ENCODE measurements at regions not wholly inside any gene's neighbourhood (a gene's known extent, or its start where the extent isn't known, plus 50 kb on each side); places are given as distances from the start of the nearest gene placed in this dataset.

- peaks cover 0 to 3% (median 0%) of the 10 kb centered on the region in 7 donors for H3K9me3 Mint-ChIP-seq
- H4K20me1 ChIP-seq (ENCODE audit: insufficient read depth, low read length) = no peaks in the 10 kb centered on the region
- H3K36me3 ChIP-seq (replicated peaks in 1 of 2; ENCODE audit: control insufficient read depth in 1 of 2, insufficient read depth in 2 of 2, low read length in 2 of 2) = no peaks in the 10 kb centered on the region
- DNase-seq = no peak
- no peaks in the 10 kb centered on the region for H3K9me3 ChIP-seq (replicated peaks in 1 of 2; ENCODE audit: control insufficient read depth in 1 of 2, insufficient read depth in 1 of 2, low read length in 2 of 2)
- no peaks in the 10 kb centered on the region for H3K4me1 Mint-ChIP-seq
- H3K4me3 ChIP-seq (replicated peaks in 1 of 3; ENCODE audit: low read depth in 2 of 3, low read length in 3 of 3) = no peak overlapping the region
- H3K4me3 Mint-ChIP-seq = no peak overlapping the region
- H3K79me2 ChIP-seq (ENCODE audit: insufficient read depth, low read length) = no peaks in the 10 kb centered on the region
- no peak overlapping the region for H3K4me2 ChIP-seq (replicated peaks; ENCODE audit: extremely low read depth, low read length, poor library complexity, severe bottlenecking)
- H3K27me3 ChIP-seq (ENCODE audit: control insufficient read depth in 2 of 2, insufficient read depth in 2 of 2, low read length in 2 of 2) = no peaks in the 10 kb centered on the region
- no peak overlapping the region for H3K9ac ChIP-seq (ENCODE audit: insufficient read depth, low read length, poor library complexity, severe bottlenecking)
- no peaks in the 10 kb centered on the region for H3K4me1 ChIP-seq (ENCODE audit: control insufficient read depth in 1 of 2, insufficient read depth in 2 of 2, low read length in 2 of 2)
- no peaks in the 10 kb centered on the region for H3K36me3 Mint-ChIP-seq
- no CpG with 5 or more reads among the region's 1 CpG for WGBS (ENCODE audit: insufficient coverage)
- no peak overlapping the region for H3K27ac ChIP-seq (ENCODE audit: low read depth in 1 of 2, low read length in 2 of 2)
- TF ChIP-seq CTCF (IDR thresholded peaks at IDR 0.05) = no peak
- intact Hi-C loops (cut with micrococcal nuclease) = no loop called here
- H2AFZ ChIP-seq (ENCODE audit: insufficient read depth, low read depth, low read length, poor library complexity, severe bottlenecking) = no peak overlapping the region
- no peaks in the 10 kb centered on the region for H3K27me3 Mint-ChIP-seq (ENCODE audit: low read depth in 3 of 3)
- H3K27ac Mint-ChIP-seq = no peak overlapping the region
Observed at GRCh38 chr7:19302731-19303130, 157.5 kb upstream of the FERD3L start.

GRCh38 chr7:19296617-19297016, 151.4 kb upstream of the FERD3L start:
- H3K4me2 ChIP-seq (replicated peaks; ENCODE audit: extremely low read depth, low read length, poor library complexity, severe bottlenecking) = no peak overlapping the region
- no peaks in the 10 kb centered on the region for H3K79me2 ChIP-seq (ENCODE audit: insufficient read depth, low read length)
- H3K9ac ChIP-seq (ENCODE audit: insufficient read depth, low read length, poor library complexity, severe bottlenecking) = no peak overlapping the region
- no peaks in the 10 kb centered on the region for H4K20me1 ChIP-seq (ENCODE audit: insufficient read depth, low read length)
- H3K27me3 ChIP-seq (ENCODE audit: control insufficient read depth in 2 of 2, insufficient read depth in 2 of 2, low read length in 2 of 2) = no peaks in the 10 kb centered on the region
- no peak overlapping the region for H3K27ac Mint-ChIP-seq
- no peaks in the 10 kb centered on the region for H3K9me3 ChIP-seq (replicated peaks in 1 of 2; ENCODE audit: control insufficient read depth in 1 of 2, insufficient read depth in 1 of 2, low read length in 2 of 2)
- H3K4me1 Mint-ChIP-seq = no peaks in the 10 kb centered on the region
- no peak for DNase-seq
- no peaks in the 10 kb centered on the region for H3K4me1 ChIP-seq (ENCODE audit: control insufficient read depth in 1 of 2, insufficient read depth in 2 of 2, low read length in 2 of 2)
- intact Hi-C loops (cut with micrococcal nuclease) = no loop called here
- H3K27me3 Mint-ChIP-seq (ENCODE audit: low read depth in 3 of 3) = peaks cover 0 to 2% (median 0%) of the 10 kb centered on the region in 3 donors
- H3K36me3 Mint-ChIP-seq = no peaks in the 10 kb centered on the region
- H3K4me3 Mint-ChIP-seq = no peak overlapping the region
- no peaks in the 10 kb centered on the region for H3K36me3 ChIP-seq (replicated peaks in 1 of 2; ENCODE audit: control insufficient read depth in 1 of 2, insufficient read depth in 2 of 2, low read length in 2 of 2)
- WGBS (ENCODE audit: insufficient coverage) = 77% methylated on average over 2 of the region's 2 CpGs
- peaks cover 1 to 13% (median 4%) of the 10 kb centered on the region in 7 donors for H3K9me3 Mint-ChIP-seq
- H3K4me3 ChIP-seq (replicated peaks in 1 of 3; ENCODE audit: low read depth in 2 of 3, low read length in 3 of 3) = no peak overlapping the region
- H3K27ac ChIP-seq (ENCODE audit: low read depth in 1 of 2, low read length in 2 of 2) = no peak overlapping the region
- no peak overlapping the region for H2AFZ ChIP-seq (ENCODE audit: insufficient read depth, low read depth, low read length, poor library complexity, severe bottlenecking)
- no peak for TF ChIP-seq CTCF (IDR thresholded peaks at IDR 0.05)

Data from CD14-positive monocyte (primary cell).